ENCODE measurements at regions not wholly inside any gene's neighbourhood (a gene's known extent, or its start where the extent isn't known, plus 50 kb on each side); places are given as distances from the start of the nearest gene placed in this dataset.

DNA sequence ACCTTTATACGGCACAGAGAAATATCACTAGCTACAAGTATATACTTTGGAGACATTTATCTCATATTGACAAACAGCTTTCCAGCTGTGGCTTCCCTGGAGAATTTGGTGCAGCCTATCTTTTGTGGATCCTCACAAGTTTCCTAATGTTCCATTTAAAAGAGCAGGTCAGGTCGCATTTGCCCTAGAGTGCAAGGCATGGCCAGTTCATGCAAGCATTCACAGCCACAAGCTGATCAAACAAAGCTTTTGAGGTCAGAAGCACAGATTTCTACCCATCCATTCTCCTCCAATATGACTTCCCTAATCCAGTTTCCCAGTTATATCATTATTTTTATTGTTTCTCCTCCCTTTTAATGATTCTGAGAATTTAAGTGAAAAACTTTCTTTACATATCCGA is 1008.4 kb upstream of the AGA start:
- H3K4me2 ChIP-seq (ENCODE audit: insufficient read depth, low read length, poor library complexity, severe bottlenecking) = no peak overlapping the region
- no CpG with 5 or more reads among the region's 3 CpGs for WGBS, 2 donors (ENCODE audit: extremely low coverage in 2 of 2, insufficient read length in 2 of 2, insufficient replicate concordance in 1 of 2)
- H2BK12ac ChIP-seq (ENCODE audit: low read length) = no peak overlapping the region
- H3K36me3 ChIP-seq (replicated peaks in 1 of 2; ENCODE audit: control insufficient read depth in 2 of 2, insufficient read depth in 2 of 2, low read length in 2 of 2) = no peaks in the 10 kb centered on the region
- H3K4ac ChIP-seq (ENCODE audit: low read length) = no peak overlapping the region
- H3K9ac ChIP-seq (ENCODE audit: low read depth, low read length, poor library complexity) = no peak overlapping the region
- no peak overlapping the region for H2AK5ac ChIP-seq (ENCODE audit: low read depth, low read length)
- H3K79me1 ChIP-seq (ENCODE audit: low read depth, low read length) = no peaks in the 10 kb centered on the region
- H2BK5ac ChIP-seq (ENCODE audit: low read length) = no peak overlapping the region
- no peak overlapping the region for H2BK15ac ChIP-seq (ENCODE audit: low read length)
- no peak for DNase-seq (ENCODE audit: low spot score)
- no peak overlapping the region for H2AFZ ChIP-seq (ENCODE audit: low read length)
- no peaks in the 10 kb centered on the region for H3K27me3 ChIP-seq (ENCODE audit: control insufficient read depth in 3 of 3, insufficient read depth in 3 of 3, low read depth in 1 of 3, low read length in 3 of 3)
- no peak overlapping the region for H3K27ac ChIP-seq (replicated peaks; ENCODE audit: low read length)
- no peak overlapping the region for H3K14ac ChIP-seq (ENCODE audit: low read length)
- no peak overlapping the region for H2BK120ac ChIP-seq (ENCODE audit: low read depth, low read length)
- H4K8ac ChIP-seq (ENCODE audit: low read depth, low read length) = no peak overlapping the region
- no peak overlapping the region for H3K18ac ChIP-seq (ENCODE audit: low read length)
- no peaks in the 10 kb centered on the region for H3K4me1 ChIP-seq (ENCODE audit: control insufficient read depth in 2 of 2, insufficient read depth in 1 of 2, low read depth in 1 of 2, low read length in 2 of 2)
- H4K91ac ChIP-seq (ENCODE audit: low read depth, low read length, poor library complexity) = no peak overlapping the region
- no peaks in the 10 kb centered on the region for H3K9me3 ChIP-seq (replicated peaks in 1 of 2; ENCODE audit: control insufficient read depth in 2 of 2, insufficient read depth in 1 of 2, low read depth in 1 of 2, low read length in 2 of 2)
- H3K23ac ChIP-seq (ENCODE audit: low read depth, low read length, poor library complexity) = no peak overlapping the region
- H3K4me3 ChIP-seq (ENCODE audit: low read length in 2 of 2) = no peak overlapping the region

DNA sequence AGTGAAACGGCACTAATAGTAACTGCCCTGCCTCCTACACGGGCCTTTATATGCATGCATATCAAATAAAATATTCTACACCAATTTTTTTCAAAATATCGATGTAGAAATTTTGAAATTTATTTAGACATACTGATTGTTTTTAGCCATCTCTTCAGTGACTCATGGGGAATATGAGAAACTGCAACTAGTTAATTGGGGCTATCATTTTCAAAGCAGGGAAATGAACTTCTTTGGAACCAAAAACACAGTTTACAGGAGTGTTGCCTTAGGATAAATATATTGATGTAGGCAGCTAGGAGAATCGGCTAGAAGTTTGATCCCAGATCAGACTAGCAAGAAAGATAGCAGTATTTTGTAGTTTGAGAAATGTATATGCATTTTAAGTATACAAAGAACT is 1010.8 kb upstream of the AGA start:
- Histone ChIP-seq H2BK15ac (ENCODE audit: low read length) (no peak overlapping the region), H3K18ac (ENCODE audit: low read length) (no peak overlapping the region), H3K4ac (ENCODE audit: low read length) (no peak overlapping the region), H3K4me2 (ENCODE audit: insufficient read depth, low read length, poor library complexity, severe bottlenecking) (no peak overlapping the region), H2BK120ac (ENCODE audit: low read depth, low read length) (no peak overlapping the region), H3K23ac (ENCODE audit: low read depth, low read length, poor library complexity) (no peak overlapping the region), H3K14ac (ENCODE audit: low read length) (no peak overlapping the region), H2AFZ (ENCODE audit: low read length) (no peak overlapping the region), H2BK5ac (ENCODE audit: low read length) (no peak overlapping the region), H2AK5ac (ENCODE audit: low read depth, low read length) (no peak overlapping the region), H3K9me3 (replicated peaks in 1 of 2; ENCODE audit: control insufficient read depth in 2 of 2, insufficient read depth in 1 of 2, low read depth in 1 of 2, low read length in 2 of 2) (no peaks in the 10 kb centered on the region), H3K27ac (replicated peaks; ENCODE audit: low read length) (no peak overlapping the region), H4K91ac (ENCODE audit: low read depth, low read length, poor library complexity) (no peak overlapping the region), H4K8ac (ENCODE audit: low read depth, low read length) (no peak overlapping the region), H3K79me1 (ENCODE audit: low read depth, low read length) (no peaks in the 10 kb centered on the region), H3K4me1 (ENCODE audit: control insufficient read depth in 2 of 2, insufficient read depth in 1 of 2, low read depth in 1 of 2, low read length in 2 of 2) (no peaks in the 10 kb centered on the region), H3K27me3 (ENCODE audit: control insufficient read depth in 3 of 3, insufficient read depth in 3 of 3, low read depth in 1 of 3, low read length in 3 of 3) (no peaks in the 10 kb centered on the region), H3K9ac (ENCODE audit: low read depth, low read length, poor library complexity) (no peak overlapping the region), H3K36me3 (replicated peaks in 1 of 2; ENCODE audit: control insufficient read depth in 2 of 2, insufficient read depth in 2 of 2, low read length in 2 of 2) (no peaks in the 10 kb centered on the region), H2BK12ac (ENCODE audit: low read length) (no peak overlapping the region), H3K4me3 (ENCODE audit: low read length in 2 of 2) (no peak overlapping the region)
- no CpG with 5 or more reads among the region's 4 CpGs for WGBS, 2 donors (ENCODE audit: extremely low coverage in 2 of 2, insufficient read length in 2 of 2, insufficient replicate concordance in 1 of 2)
- DNase-seq (ENCODE audit: low spot score) = no peak

GRCh38 chr4:178457286-178457685 is 1015.0 kb upstream of the AGA start:
- Histone ChIP-seq H2BK15ac (ENCODE audit: low read length) (no peak overlapping the region), H2AFZ (ENCODE audit: low read length) (no peak overlapping the region), H3K18ac (ENCODE audit: low read length) (no peak overlapping the region), H3K27me3 (ENCODE audit: control insufficient read depth in 3 of 3, insufficient read depth in 3 of 3, low read depth in 1 of 3, low read length in 3 of 3) (no peaks in the 10 kb centered on the region), H3K4me1 (ENCODE audit: control insufficient read depth in 2 of 2, insufficient read depth in 1 of 2, low read depth in 1 of 2, low read length in 2 of 2) (no peaks in the 10 kb centered on the region), H3K4me3 (ENCODE audit: low read length in 2 of 2) (no peak overlapping the region), H3K4me2 (ENCODE audit: insufficient read depth, low read length, poor library complexity, severe bottlenecking) (no peak overlapping the region), H2BK5ac (ENCODE audit: low read length) (no peak overlapping the region), H3K4ac (ENCODE audit: low read length) (no peak overlapping the region), H2BK120ac (ENCODE audit: low read depth, low read length) (no peak overlapping the region), H3K79me1 (ENCODE audit: low read depth, low read length) (no peaks in the 10 kb centered on the region), H4K8ac (ENCODE audit: low read depth, low read length) (no peak overlapping the region), H2BK12ac (ENCODE audit: low read length) (no peak overlapping the region), H4K91ac (ENCODE audit: low read depth, low read length, poor library complexity) (no peak overlapping the region), H3K14ac (ENCODE audit: low read length) (no peak overlapping the region), H3K27ac (replicated peaks; ENCODE audit: low read length) (no peak overlapping the region), H3K23ac (ENCODE audit: low read depth, low read length, poor library complexity) (no peak overlapping the region), H3K36me3 (replicated peaks in 1 of 2; ENCODE audit: control insufficient read depth in 2 of 2, insufficient read depth in 2 of 2, low read length in 2 of 2) (no peaks in the 10 kb centered on the region), H3K9me3 (replicated peaks in 1 of 2; ENCODE audit: control insufficient read depth in 2 of 2, insufficient read depth in 1 of 2, low read depth in 1 of 2, low read length in 2 of 2) (no peaks in the 10 kb centered on the region), H2AK5ac (ENCODE audit: low read depth, low read length) (no peak overlapping the region), H3K9ac (ENCODE audit: low read depth, low read length, poor library complexity) (no peak overlapping the region)
- DNase-seq (ENCODE audit: low spot score) = no peak

- no peak for DNase-seq (ENCODE audit: low spot score)
- no peak overlapping the region for H3K14ac ChIP-seq (ENCODE audit: low read length)
- H3K4me2 ChIP-seq (ENCODE audit: insufficient read depth, low read length, poor library complexity, severe bottlenecking) = no peak overlapping the region
- no peak overlapping the region for H3K9ac ChIP-seq (ENCODE audit: low read depth, low read length, poor library complexity)
- no peak overlapping the region for H2BK12ac ChIP-seq (ENCODE audit: low read length)
- H3K9me3 ChIP-seq (replicated peaks in 1 of 2; ENCODE audit: control insufficient read depth in 2 of 2, insufficient read depth in 1 of 2, low read depth in 1 of 2, low read length in 2 of 2) = no peaks in the 10 kb centered on the region
- no peak overlapping the region for H3K18ac ChIP-seq (ENCODE audit: low read length)
- H2BK15ac ChIP-seq (ENCODE audit: low read length) = no peak overlapping the region
- H2BK5ac ChIP-seq (ENCODE audit: low read length) = no peak overlapping the region
- no peak overlapping the region for H3K4ac ChIP-seq (ENCODE audit: low read length)
- H3K27ac ChIP-seq (replicated peaks; ENCODE audit: low read length) = no peak overlapping the region
- H4K8ac ChIP-seq (ENCODE audit: low read depth, low read length) = no peak overlapping the region
- H3K23ac ChIP-seq (ENCODE audit: low read depth, low read length, poor library complexity) = no peak overlapping the region
- no peak overlapping the region for H4K91ac ChIP-seq (ENCODE audit: low read depth, low read length, poor library complexity)
- H3K36me3 ChIP-seq (replicated peaks in 1 of 2; ENCODE audit: control insufficient read depth in 2 of 2, insufficient read depth in 2 of 2, low read length in 2 of 2) = no peaks in the 10 kb centered on the region
- no peaks in the 10 kb centered on the region for H3K27me3 ChIP-seq (ENCODE audit: control insufficient read depth in 3 of 3, insufficient read depth in 3 of 3, low read depth in 1 of 3, low read length in 3 of 3)
- no CpG with 5 or more reads among the region's 4 CpGs for WGBS, 2 donors (ENCODE audit: extremely low coverage in 2 of 2, insufficient read length in 2 of 2, insufficient replicate concordance in 1 of 2)
- H2AFZ ChIP-seq (ENCODE audit: low read length) = no peak overlapping the region
- no peak overlapping the region for H2AK5ac ChIP-seq (ENCODE audit: low read depth, low read length)
- H3K79me1 ChIP-seq (ENCODE audit: low read depth, low read length) = no peaks in the 10 kb centered on the region
- no peak overlapping the region for H2BK120ac ChIP-seq (ENCODE audit: low read depth, low read length)
- no peak overlapping the region for H3K4me3 ChIP-seq (ENCODE audit: low read length in 2 of 2)
- no peaks in the 10 kb centered on the region for H3K4me1 ChIP-seq (ENCODE audit: control insufficient read depth in 2 of 2, insufficient read depth in 1 of 2, low read depth in 1 of 2, low read length in 2 of 2)
Observed at GRCh38 chr4:178462710-178463109, 1020.5 kb upstream of the AGA start.

Data from neuronal stem cell (in vitro differentiated cells).